Endothelial cell of umbilical vein (primary cell): ENCODE measurements at regions not wholly inside any gene's neighbourhood (a gene's known extent, or its start where the extent isn't known, plus 50 kb on each side); places are given as distances from the start of the nearest gene placed in this dataset.

Experiments
- CTCF ChIP-seq, 2 donors: IDR thresholded peaks; 1 replicate in 1 of 2; 2 replicates in 1 of 2; pipeline ENCODE4 v1.5.1; 2011; ENCODE audit warnings: low read length in 2 of 2, mild to moderate bottlenecking in 2 of 2, moderate library complexity in 2 of 2, control low read depth in 1 of 2, inconsistent platforms in 1 of 2, low read depth in 1 of 2; ENCODE audit not compliant: insufficient read depth in 1 of 2; ENCODE audit errors: extremely low read depth in 1 of 2
- EZH2 ChIP-seq: IDR thresholded peaks from 2 replicates; pipeline ENCODE4 v1.6.1; 2012; ENCODE audit warnings: borderline replicate concordance, low read depth, mild to moderate bottlenecking, moderate library complexity, low read length, inconsistent platforms; ENCODE audit not compliant: severe bottlenecking
- FOS ChIP-seq: IDR thresholded peaks from 2 replicates; pipeline ENCODE4 v1.6.1; 2011; ENCODE audit warnings: mild to moderate bottlenecking, low read length, moderate library complexity, borderline replicate concordance; ENCODE audit not compliant: insufficient read depth
- GATA2 ChIP-seq: IDR thresholded peaks from 2 replicates; pipeline ENCODE4 v1.7.0; 2011; ENCODE audit warnings: low read depth, mild to moderate bottlenecking, moderate library complexity, mixed read lengths, low read length; ENCODE audit not compliant: insufficient read length, insufficient read depth
- JUN ChIP-seq: IDR thresholded peaks from 2 replicates; pipeline ENCODE4 v1.6.1; 2011; ENCODE audit warnings: borderline replicate concordance, low read depth; ENCODE audit not compliant: insufficient read length, insufficient read depth
- MYC ChIP-seq: IDR thresholded peaks from one replicate; pipeline ENCODE4 v1.6.1; 2011; ENCODE audit warnings: mild to moderate bottlenecking, low read depth, low read length
- POLR2A ChIP-seq: IDR thresholded peaks from 2 replicates; pipeline ENCODE4 v1.6.1; 2012; ENCODE audit warnings: low read depth, mild to moderate bottlenecking, control low read depth, low read length
- POLR2AphosphoS5 ChIP-seq: IDR thresholded peaks from 2 replicates; pipeline ENCODE4 v1.6.1; 2012; ENCODE audit warnings: low read depth, mild to moderate bottlenecking, control low read depth, low read length, moderate library complexity; ENCODE audit not compliant: insufficient read depth

- TF ChIP-seq POLR2A (no peak), CTCF (IDR thresholded peaks at IDR 0.05; ENCODE audit: extremely low read depth in 1 of 2, insufficient read depth in 1 of 2, low read depth in 1 of 2, low read length in 2 of 2) (no peak), GATA2 (no peak), EZH2 (no peak), MYC (no peak), JUN (no peak), FOS (no peak), POLR2AphosphoS5 (no peak)
Observed at GRCh38 chrY:21288908-21289307, 222.2 kb upstream of the RBMY1B start.
